ENCODE measurements at regions not wholly inside any gene's neighbourhood (a gene's known extent, or its start where the extent isn't known, plus 50 kb on each side); places are given as distances from the start of the nearest gene placed in this dataset.

DNA sequence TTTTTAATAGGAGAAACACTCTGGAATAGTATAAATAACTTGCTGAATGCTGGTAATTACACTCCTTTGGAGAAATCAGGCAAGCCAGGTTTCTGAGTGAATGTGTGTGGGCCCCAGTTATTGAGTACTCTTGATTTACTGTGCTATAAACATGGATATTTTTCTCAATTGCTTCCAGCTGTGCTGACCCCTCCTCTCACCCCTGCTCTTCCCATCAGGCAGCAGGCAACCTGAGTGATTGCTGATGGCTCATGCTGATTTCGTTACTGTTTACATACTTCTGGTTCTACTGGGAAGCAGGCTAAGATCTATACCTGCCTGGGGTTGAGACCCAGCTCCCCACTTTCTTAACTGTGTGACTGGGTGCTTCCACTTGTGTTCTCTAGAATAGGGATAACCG is 68.5 kb downstream of the DHCR7 start:
- Histone ChIP-seq H3K9me3 (replicated peaks; ENCODE audit: control insufficient read depth, insufficient read depth, low read depth, low read length) (no peaks in the 10 kb centered on the region), H4K20me1 (replicated peaks; ENCODE audit: control insufficient read depth, insufficient read depth, low read length) (no peaks in the 10 kb centered on the region), H3K4me1 (replicated peaks in 1 of 2; ENCODE audit: control insufficient read depth in 2 of 2, insufficient read depth in 2 of 2, low read length in 2 of 2) (no peaks in the 10 kb centered on the region; a peak in 1 of 5 replicates), H3K9me1 (ENCODE audit: control insufficient read depth, insufficient read depth, low read length) (no peaks in the 10 kb centered on the region), H3K36me3 (ENCODE audit: control insufficient read depth, insufficient read depth, low read length) (no peaks in the 10 kb centered on the region), H3K4me2 (ENCODE audit: insufficient read depth, low read length) (no peak overlapping the region), H3K9ac (ENCODE audit: insufficient read depth in 1 of 2, low read depth in 2 of 2, low read length in 2 of 2) (no peak overlapping the region), H3K4me3 (no peak overlapping the region), H2AFZ (ENCODE audit: low read depth, low read length) (no peak overlapping the region), H3K27me3 (ENCODE audit: control insufficient read depth in 2 of 2, insufficient read depth in 2 of 2, low read length in 2 of 2) (no peaks in the 10 kb centered on the region), H3K79me2 (ENCODE audit: control insufficient read depth, insufficient read depth, low read length) (no peaks in the 10 kb centered on the region), H3K27ac (ENCODE audit: extremely low read depth, low read depth, low read length) (no peak overlapping the region)
- intact Hi-C loops (cut with micrococcal nuclease): no loop called here
- POLR2A ChIA-PET: interaction anchor here (0.6 kb wide), 1 partner anchor 10 kb away, joined by 3 read pairs; no protein-coding TSS in a partner anchor
- no TSS peak for BruUV-seq (replicated peaks)
- no peak for TF ChIP-seq BRD4 (IDR thresholded peaks at IDR 0.05)
- TF ChIP-seq RBM14 (IDR thresholded peaks at IDR 0.05; ENCODE audit: borderline replicate concordance, insufficient read depth, low read depth, low read length): no peak
- TF ChIP-seq, protein P1, sequence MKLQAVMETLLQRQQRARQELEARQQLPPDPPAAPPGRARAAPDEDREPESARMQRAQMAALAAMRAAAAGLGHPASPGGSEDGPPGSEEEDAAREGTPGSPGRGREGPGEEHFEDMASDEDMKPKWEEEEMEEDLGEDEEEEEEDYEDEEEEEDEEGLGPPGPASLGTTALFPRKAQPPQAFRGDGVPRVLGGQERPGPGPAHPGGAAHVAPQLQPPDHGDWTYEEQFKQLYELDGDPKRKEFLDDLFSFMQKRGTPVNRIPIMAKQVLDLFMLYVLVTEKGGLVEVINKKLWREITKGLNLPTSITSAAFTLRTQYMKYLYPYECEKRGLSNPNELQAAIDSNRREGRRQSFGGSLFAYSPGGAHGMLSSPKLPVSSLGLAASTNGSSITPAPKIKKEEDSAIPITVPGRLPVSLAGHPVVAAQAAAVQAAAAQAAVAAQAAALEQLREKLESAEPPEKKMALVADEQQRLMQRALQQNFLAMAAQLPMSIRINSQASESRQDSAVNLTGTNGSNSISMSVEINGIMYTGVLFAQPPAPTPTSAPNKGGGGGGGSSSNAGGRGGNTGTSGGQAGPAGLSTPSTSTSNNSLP (IDR thresholded peaks at IDR 0.05; ENCODE audit: borderline replicate concordance, low read depth, low read length): no peak
- CTCF ChIA-PET (ENCODE audit: low intra/inter-chr PET ratio): no interaction called here
- ATAC-seq (no peak), FAIRE-seq (no peak), DNase-seq (ENCODE audit: extremely low read depth in 1 of 4, low spot score in 3 of 4) (no peak)
- 0% methylated on average over 2 of the region's 2 CpGs for WGBS (ENCODE audit: insufficient coverage, low coverage, missing lambda C conversion rate)
- in situ Hi-C loops (cut with MboI): no loop called here
